ENCODE measurements at regions not wholly inside any gene's neighbourhood (a gene's known extent, or its start where the extent isn't known, plus 50 kb on each side); places are given as distances from the start of the nearest gene placed in this dataset.

DNA sequence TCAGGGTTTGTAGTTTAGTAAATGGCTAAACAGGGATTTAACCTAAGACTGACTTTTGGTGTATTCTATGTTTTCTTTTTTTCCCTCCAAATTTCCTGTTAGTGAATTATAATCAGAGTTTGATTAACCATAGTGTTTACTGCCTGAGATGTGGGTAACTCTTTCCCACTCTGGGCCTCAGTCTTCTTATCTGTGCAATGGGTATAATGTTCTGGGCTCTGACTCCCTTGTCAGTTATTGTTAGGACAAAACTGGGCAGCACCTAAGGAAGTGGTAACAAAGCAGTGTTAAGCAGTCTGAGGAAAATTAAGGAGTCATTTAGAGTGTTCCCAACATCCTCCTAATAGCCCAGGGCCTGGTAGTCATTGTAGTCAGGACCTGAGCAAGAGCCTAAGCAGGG is 206.4 kb upstream of the N4BP1 start:
- H3K27me3 ChIP-seq (replicated peaks; ENCODE audit: insufficient read depth, low read length), result no peaks in the 10 kb centered on the region
- no peaks in the 10 kb centered on the region for H3K79me2 ChIP-seq (ENCODE audit: low read length)
- no peaks in the 10 kb centered on the region for H3K9me2 ChIP-seq (replicated peaks; ENCODE audit: insufficient read depth, low read length)
- H3F3A ChIP-seq (ENCODE audit: insufficient read depth, low read length), result no peaks in the 10 kb centered on the region
- no peak overlapping the region for H3K9ac ChIP-seq (ENCODE audit: low read length)
- no peak overlapping the region for H3K4me3 ChIP-seq (ENCODE audit: low read length)
- H3K9me3 ChIP-seq (replicated peaks; ENCODE audit: insufficient read depth, low read length), result no peaks in the 10 kb centered on the region
- no peaks in the 10 kb centered on the region for H3K4me1 ChIP-seq (ENCODE audit: low read length)
- H2AFZ ChIP-seq (ENCODE audit: low read length), result no peak overlapping the region
- H3K27ac ChIP-seq (ENCODE audit: low read length), result no peak overlapping the region
- TF ChIP-seq EZH2phosphoT487 (IDR thresholded peaks at IDR 0.05; ENCODE audit: low read length) (no peak), EZH2 (optimal IDR thresholded peaks at IDR 0.05; ENCODE audit: low read depth, low read length) (no peak)
- TF ChIP-seq, protein P1, sequence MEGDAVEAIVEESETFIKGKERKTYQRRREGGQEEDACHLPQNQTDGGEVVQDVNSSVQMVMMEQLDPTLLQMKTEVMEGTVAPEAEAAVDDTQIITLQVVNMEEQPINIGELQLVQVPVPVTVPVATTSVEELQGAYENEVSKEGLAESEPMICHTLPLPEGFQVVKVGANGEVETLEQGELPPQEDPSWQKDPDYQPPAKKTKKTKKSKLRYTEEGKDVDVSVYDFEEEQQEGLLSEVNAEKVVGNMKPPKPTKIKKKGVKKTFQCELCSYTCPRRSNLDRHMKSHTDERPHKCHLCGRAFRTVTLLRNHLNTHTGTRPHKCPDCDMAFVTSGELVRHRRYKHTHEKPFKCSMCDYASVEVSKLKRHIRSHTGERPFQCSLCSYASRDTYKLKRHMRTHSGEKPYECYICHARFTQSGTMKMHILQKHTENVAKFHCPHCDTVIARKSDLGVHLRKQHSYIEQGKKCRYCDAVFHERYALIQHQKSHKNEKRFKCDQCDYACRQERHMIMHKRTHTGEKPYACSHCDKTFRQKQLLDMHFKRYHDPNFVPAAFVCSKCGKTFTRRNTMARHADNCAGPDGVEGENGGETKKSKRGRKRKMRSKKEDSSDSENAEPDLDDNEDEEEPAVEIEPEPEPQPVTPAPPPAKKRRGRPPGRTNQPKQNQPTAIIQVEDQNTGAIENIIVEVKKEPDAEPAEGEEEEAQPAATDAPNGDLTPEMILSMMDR (IDR thresholded peaks at IDR 0.05; ENCODE audit: low read length), result no peak
- no peak overlapping the region for H3K4me2 ChIP-seq (ENCODE audit: low read depth, low read length)
- no peaks in the 10 kb centered on the region for H3K36me3 ChIP-seq (replicated peaks; ENCODE audit: insufficient read depth, low read length)
- H4K20me1 ChIP-seq (ENCODE audit: insufficient read depth, low read length), result no peaks in the 10 kb centered on the region
- DNase-seq, result no peak

DNA sequence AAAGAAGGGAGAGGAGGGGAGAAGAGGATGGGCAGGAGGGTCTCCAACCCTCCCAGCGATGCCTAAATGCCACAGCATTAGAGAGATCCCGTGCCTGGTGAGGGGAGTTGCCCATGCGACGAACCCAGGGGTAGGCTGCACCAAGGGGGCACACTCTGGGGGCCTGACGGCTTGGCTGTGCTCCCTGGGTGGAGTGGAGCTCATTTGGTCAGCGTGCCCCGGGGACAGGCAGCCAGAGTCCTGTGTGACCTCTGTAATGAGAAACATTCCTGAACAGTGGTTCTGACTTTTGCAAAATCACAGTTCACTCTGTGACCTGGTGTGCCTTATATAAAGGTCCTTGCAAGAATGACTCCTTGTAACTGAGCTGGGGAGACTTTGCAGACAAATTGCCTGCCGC is 205.0 kb upstream of the N4BP1 start:
- TF ChIP-seq EZH2 (optimal IDR thresholded peaks at IDR 0.05; ENCODE audit: low read depth, low read length), result no peak
- no peak for TF ChIP-seq EZH2phosphoT487 (IDR thresholded peaks at IDR 0.05; ENCODE audit: low read length)
- TF ChIP-seq, protein P1 (IDR thresholded peaks at IDR 0.05; ENCODE audit: low read length), result no peak
- Histone ChIP-seq H3K27me3 (replicated peaks; ENCODE audit: insufficient read depth, low read length) (no peaks in the 10 kb centered on the region), H3K4me3 (ENCODE audit: low read length) (no peak overlapping the region)

DNA sequence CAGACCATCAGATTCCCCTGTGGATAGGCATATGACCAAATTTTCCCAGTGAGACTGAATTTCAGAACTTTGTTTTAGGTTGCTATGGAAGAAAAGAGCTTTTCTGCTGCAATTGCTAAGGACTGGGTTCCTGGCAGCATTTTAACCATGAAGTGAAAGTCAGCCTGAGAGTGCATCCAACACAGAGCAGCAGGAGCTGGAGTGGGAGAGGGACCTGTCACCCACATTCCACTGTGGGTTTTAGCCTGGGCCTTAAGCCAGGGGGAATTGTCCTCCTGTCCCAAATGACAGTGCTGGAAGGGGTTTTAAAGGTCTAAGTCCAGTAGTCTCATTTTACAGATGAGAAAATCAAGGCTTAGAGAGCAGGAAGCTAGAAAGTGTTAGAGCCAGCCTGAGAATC is 203.5 kb upstream of the N4BP1 start:
- Histone ChIP-seq H3F3A (ENCODE audit: insufficient read depth, low read length) (no peaks in the 10 kb centered on the region), H3K27ac (ENCODE audit: low read length) (no peak overlapping the region), H3K36me3 (replicated peaks; ENCODE audit: insufficient read depth, low read length) (no peaks in the 10 kb centered on the region), H3K27me3 (replicated peaks; ENCODE audit: insufficient read depth, low read length) (no peaks in the 10 kb centered on the region), H3K9me3 (replicated peaks; ENCODE audit: insufficient read depth, low read length) (no peaks in the 10 kb centered on the region), H4K20me1 (ENCODE audit: insufficient read depth, low read length) (no peaks in the 10 kb centered on the region), H3K9me2 (replicated peaks; ENCODE audit: insufficient read depth, low read length) (no peaks in the 10 kb centered on the region), H3K79me2 (ENCODE audit: low read length) (no peaks in the 10 kb centered on the region), H3K9ac (ENCODE audit: low read length) (no peak overlapping the region), H2AFZ (ENCODE audit: low read length) (no peak overlapping the region), H3K4me1 (ENCODE audit: low read length) (no peaks in the 10 kb centered on the region), H3K4me2 (ENCODE audit: low read depth, low read length) (no peak overlapping the region), H3K4me3 (ENCODE audit: low read length) (no peak overlapping the region)
- no peak for TF ChIP-seq EZH2phosphoT487 (IDR thresholded peaks at IDR 0.05; ENCODE audit: low read length)
- TF ChIP-seq, protein P1 (IDR thresholded peaks at IDR 0.05; ENCODE audit: low read length), result no peak
- no peak for TF ChIP-seq EZH2 (optimal IDR thresholded peaks at IDR 0.05; ENCODE audit: low read depth, low read length)
- DNase-seq, result no peak

More for the DNA sequence above, 205.0 kb upstream of the N4BP1 start:
- no peaks in the 10 kb centered on the region for H3F3A ChIP-seq (ENCODE audit: insufficient read depth, low read length)
- no peaks in the 10 kb centered on the region for H3K9me2 ChIP-seq (replicated peaks; ENCODE audit: insufficient read depth, low read length)
- no peak overlapping the region for H3K9ac ChIP-seq (ENCODE audit: low read length)
- no peak overlapping the region for H3K27ac ChIP-seq (ENCODE audit: low read length)
- H2AFZ ChIP-seq (ENCODE audit: low read length), result no peak overlapping the region
- DNase-seq, result no peak
- no peaks in the 10 kb centered on the region for H3K4me1 ChIP-seq (ENCODE audit: low read length)
- no peak overlapping the region for H3K4me2 ChIP-seq (ENCODE audit: low read depth, low read length)
- no peaks in the 10 kb centered on the region for H4K20me1 ChIP-seq (ENCODE audit: insufficient read depth, low read length)
- H3K9me3 ChIP-seq (replicated peaks; ENCODE audit: insufficient read depth, low read length), result no peaks in the 10 kb centered on the region
- no peaks in the 10 kb centered on the region for H3K36me3 ChIP-seq (replicated peaks; ENCODE audit: insufficient read depth, low read length)
- no peaks in the 10 kb centered on the region for H3K79me2 ChIP-seq (ENCODE audit: low read length)
